H1 (cell line): ENCODE measurements at regions not wholly inside any gene's neighbourhood (a gene's known extent, or its start where the extent isn't known, plus 50 kb on each side); places are given as distances from the start of the nearest gene placed in this dataset.

Source experiments
- SP1 ChIP-seq: IDR thresholded peaks from 2 replicates; pipeline ENCODE4 v1.6.1; 2011; ENCODE audit warnings: low read depth, low read length
- SRF ChIP-seq: IDR thresholded peaks from 2 replicates; pipeline ENCODE4 v1.6.1; 2011; ENCODE audit warnings: mild to moderate bottlenecking, low read depth, low read length, moderate library complexity
- TF ChIP-seq, protein P1 (sequence below), 3 experiments: IDR thresholded peaks; 1 replicate in 2 of 3; 2 replicates in 1 of 3; pipeline versions ENCODE4 v1.5.1 to v1.6.1; 2011; ENCODE audit warnings: low read length in 3 of 3, mild to moderate bottlenecking in 3 of 3, inconsistent platforms in 2 of 3, low read depth in 1 of 3, moderate library complexity in 1 of 3; ENCODE audit not compliant: insufficient read depth in 1 of 3; ENCODE audit errors: control extremely low read depth in 1 of 3

DNA sequence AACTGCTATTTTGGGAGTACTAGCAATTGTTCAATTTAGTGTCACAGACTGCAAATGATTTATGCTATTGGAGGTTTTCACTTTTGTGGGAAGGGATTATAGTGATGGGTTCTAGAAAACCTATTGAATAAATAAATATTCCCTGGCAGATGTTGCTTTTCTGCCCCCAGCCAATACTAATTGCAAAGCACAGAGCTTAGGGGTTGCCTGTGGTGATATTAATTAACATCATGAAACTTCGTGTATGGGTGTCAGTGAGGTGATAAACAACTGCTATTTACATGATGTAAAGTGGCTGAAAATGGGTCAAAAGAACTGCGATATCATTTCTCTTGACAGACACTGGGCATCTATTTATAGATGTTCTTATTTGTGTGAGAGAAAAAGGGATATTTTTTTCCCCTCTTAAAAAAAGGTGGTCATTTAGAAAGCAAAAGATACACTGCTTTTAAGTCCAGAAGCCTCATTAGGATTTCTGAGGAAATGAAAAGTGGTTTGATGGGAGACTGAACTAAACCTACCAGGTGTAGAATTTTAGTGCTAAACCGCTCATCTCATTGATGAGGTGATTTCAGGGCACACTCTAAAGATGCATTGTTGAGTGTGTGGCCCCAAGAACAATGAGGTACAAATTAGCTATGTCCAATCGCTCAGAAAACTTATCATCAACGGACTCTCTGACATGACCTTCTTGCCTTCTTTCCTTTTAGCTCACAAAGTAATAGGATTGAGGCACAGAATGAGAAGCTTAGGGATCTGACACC, 116.7 kb upstream of the CHST9 start:
- no peak for TF ChIP-seq SRF
- TF ChIP-seq, protein P1, sequence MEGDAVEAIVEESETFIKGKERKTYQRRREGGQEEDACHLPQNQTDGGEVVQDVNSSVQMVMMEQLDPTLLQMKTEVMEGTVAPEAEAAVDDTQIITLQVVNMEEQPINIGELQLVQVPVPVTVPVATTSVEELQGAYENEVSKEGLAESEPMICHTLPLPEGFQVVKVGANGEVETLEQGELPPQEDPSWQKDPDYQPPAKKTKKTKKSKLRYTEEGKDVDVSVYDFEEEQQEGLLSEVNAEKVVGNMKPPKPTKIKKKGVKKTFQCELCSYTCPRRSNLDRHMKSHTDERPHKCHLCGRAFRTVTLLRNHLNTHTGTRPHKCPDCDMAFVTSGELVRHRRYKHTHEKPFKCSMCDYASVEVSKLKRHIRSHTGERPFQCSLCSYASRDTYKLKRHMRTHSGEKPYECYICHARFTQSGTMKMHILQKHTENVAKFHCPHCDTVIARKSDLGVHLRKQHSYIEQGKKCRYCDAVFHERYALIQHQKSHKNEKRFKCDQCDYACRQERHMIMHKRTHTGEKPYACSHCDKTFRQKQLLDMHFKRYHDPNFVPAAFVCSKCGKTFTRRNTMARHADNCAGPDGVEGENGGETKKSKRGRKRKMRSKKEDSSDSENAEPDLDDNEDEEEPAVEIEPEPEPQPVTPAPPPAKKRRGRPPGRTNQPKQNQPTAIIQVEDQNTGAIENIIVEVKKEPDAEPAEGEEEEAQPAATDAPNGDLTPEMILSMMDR (IDR thresholded peaks at IDR 0.05; ENCODE audit: control extremely low read depth in 1 of 3, insufficient read depth in 1 of 3, low read depth in 1 of 3, low read length in 3 of 3): no peak
- no peak for TF ChIP-seq SP1
